ENCODE measurements at regions not wholly inside any gene's neighbourhood (a gene's known extent, or its start where the extent isn't known, plus 50 kb on each side); places are given as distances from the start of the nearest gene placed in this dataset.

DNA sequence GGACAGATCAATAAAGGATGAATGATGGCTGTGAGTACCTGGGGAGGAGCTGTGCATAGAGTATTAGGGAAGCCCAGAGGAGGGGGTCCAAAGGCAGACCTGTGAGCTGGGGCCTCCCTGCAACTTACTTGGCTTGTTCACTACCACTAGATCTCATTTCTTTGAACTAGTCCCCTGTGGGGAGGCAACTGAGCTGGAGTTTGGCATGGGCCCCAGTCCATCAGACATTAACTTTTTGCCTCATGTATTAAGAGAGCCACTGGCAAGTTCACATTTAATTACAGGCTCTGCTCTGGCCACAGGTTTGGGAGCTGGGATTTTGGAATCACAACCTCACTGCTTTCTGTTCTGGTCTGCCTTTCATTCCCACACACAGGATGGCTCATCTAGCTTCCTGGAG is 254.1 kb downstream of the PRL start:
- TF ChIP-seq, protein P1, sequence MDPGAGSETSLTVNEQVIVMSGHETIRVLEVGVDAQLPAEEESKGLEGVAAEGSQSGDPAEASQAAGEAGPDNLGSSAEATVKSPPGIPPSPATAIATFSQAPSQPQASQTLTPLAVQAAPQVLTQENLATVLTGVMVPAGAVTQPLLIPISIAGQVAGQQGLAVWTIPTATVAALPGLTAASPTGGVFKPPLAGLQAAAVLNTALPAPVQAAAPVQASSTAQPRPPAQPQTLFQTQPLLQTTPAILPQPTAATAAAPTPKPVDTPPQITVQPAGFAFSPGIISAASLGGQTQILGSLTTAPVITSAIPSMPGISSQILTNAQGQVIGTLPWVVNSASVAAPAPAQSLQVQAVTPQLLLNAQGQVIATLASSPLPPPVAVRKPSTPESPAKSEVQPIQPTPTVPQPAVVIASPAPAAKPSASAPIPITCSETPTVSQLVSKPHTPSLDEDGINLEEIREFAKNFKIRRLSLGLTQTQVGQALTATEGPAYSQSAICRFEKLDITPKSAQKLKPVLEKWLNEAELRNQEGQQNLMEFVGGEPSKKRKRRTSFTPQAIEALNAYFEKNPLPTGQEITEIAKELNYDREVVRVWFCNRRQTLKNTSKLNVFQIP (CRISPR knock-in tag; IDR thresholded peaks at IDR 0.05; ENCODE audit: borderline replicate concordance, low read depth): no peak
- TF ChIP-seq GLIS3 (CRISPR knock-in tag; IDR thresholded peaks at IDR 0.05): no peak
- TF ChIP-seq BACH2 (CRISPR knock-in tag; IDR thresholded peaks at IDR 0.05; ENCODE audit: borderline replicate concordance): no peak
- TF ChIP-seq ZNF565 (CRISPR knock-in tag; conservative IDR thresholded peaks at IDR 0.05; ENCODE audit: low read depth): no peak
- TF ChIP-seq RARB (CRISPR knock-in tag; IDR thresholded peaks at IDR 0.05): no peak
- TF ChIP-seq ISL1 (CRISPR knock-in tag; IDR thresholded peaks at IDR 0.05): no peak
- no peak for TF ChIP-seq ARNTL (CRISPR knock-in tag; IDR thresholded peaks at IDR 0.05; ENCODE audit: borderline replicate concordance, low read depth)
- no peak for TF ChIP-seq CSDC2 (CRISPR knock-in tag; IDR thresholded peaks at IDR 0.05)
- TF ChIP-seq ZFP3 (CRISPR knock-in tag; IDR thresholded peaks at IDR 0.05): no peak
- peak; percentile 31; the same call in 2 of the 3 replicates for ATAC-seq

DNA sequence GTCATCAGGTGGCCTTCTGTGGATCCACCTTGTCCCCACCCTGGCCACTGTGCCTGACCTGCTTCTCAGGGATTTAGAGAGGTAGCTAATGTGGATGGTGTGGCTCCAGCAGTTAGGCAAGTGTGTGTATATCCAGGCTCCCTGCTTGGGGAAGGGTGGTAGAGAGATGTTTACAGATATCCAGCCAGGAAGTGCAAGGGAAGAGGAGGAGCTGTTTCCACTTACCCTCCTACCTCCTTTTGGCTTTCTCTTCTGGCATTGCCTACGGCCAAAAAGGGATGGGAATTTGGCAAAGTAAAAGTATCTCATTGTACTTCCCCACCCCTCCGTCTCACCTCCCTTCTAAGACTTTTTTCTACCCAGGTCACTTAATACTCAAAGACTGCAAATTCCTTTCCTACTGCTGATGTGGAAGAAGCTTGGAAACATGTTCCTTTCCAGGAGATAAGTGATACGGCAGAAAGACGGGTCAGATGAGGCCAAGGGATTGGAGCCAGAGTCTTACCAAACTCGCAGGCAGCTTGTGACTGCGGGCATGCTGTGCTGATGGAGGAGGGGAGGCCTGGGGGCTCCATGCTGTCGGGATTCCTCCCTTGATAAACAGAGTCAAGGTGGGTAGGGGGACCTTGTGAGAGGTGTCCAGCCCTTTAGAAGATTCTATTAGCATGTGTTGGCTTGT is 253.4 kb downstream of the PRL start:
- ATAC-seq: no peak
- TF ChIP-seq ZC3H10 (CRISPR knock-in tag; IDR thresholded peaks at IDR 0.05): no peak
- TF ChIP-seq, protein P2, sequence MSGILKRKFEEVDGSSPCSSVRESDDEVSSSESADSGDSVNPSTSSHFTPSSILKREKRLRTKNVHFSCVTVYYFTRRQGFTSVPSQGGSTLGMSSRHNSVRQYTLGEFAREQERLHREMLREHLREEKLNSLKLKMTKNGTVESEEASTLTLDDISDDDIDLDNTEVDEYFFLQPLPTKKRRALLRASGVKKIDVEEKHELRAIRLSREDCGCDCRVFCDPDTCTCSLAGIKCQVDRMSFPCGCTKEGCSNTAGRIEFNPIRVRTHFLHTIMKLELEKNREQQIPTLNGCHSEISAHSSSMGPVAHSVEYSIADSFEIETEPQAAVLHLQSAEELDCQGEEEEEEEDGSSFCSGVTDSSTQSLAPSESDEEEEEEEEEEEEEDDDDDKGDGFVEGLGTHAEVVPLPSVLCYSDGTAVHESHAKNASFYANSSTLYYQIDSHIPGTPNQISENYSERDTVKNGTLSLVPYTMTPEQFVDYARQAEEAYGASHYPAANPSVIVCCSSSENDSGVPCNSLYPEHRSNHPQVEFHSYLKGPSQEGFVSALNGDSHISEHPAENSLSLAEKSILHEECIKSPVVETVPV (CRISPR knock-in tag; IDR thresholded peaks at IDR 0.05): no peak
- no peak for TF ChIP-seq ZNF8 (CRISPR knock-in tag; IDR thresholded peaks at IDR 0.05)
- no peak for TF ChIP-seq RARB (CRISPR knock-in tag; IDR thresholded peaks at IDR 0.05)

DNA sequence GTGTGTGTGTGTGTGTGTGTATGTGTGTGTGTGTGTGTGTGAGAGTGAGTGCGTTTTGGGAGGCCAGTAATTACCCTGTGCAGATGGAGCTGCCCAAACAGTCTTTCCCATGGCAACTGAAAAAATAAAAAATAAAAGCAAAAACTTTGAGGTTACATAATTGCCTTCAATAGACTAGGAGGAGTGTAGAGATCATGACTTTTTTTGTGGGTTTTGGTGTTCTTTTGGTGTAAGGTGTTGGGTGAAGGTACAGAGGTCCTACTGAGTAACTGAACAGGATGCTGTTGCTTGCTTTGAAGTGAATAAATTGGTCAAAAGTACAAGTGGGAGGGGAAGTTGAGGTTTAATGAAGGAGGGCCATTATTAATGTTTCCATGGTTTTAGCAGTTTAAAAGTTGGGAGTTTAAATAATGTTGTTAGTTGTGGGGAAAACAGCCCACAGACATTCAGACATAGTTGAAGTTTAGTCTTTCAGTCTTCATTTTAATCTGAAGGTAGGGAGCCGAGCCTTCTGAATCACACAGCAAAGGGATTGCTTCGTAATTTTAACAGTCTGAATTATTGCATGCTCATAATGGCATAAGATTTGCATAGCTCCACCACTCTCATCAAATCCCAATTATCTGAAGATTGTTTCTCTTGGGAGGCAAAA is 251.4 kb downstream of the PRL start:
- no peak for ATAC-seq

DNA sequence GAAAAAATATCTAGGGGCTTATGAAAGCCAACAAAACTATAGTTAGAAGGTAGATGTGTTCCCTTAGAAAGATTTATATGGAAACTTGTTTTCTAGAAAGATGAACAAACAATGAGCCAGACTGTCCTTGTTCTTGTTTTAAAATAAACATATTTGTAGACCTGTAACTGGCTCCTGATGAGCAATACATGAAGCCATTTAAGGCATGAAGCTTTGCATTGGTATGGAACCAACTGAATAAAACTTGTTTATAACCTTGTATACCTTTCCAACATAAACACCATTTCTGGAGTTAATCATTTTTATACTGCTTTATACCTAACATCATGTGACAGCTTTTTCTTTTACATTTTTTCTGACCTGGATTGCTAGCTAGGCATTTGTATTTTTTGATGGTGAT is 247.8 kb downstream of the PRL start:
- TF ChIP-seq ISL1 (CRISPR knock-in tag; IDR thresholded peaks at IDR 0.05) (no peak), RARB (CRISPR knock-in tag; IDR thresholded peaks at IDR 0.05) (no peak)
- TF ChIP-seq, protein P3, sequence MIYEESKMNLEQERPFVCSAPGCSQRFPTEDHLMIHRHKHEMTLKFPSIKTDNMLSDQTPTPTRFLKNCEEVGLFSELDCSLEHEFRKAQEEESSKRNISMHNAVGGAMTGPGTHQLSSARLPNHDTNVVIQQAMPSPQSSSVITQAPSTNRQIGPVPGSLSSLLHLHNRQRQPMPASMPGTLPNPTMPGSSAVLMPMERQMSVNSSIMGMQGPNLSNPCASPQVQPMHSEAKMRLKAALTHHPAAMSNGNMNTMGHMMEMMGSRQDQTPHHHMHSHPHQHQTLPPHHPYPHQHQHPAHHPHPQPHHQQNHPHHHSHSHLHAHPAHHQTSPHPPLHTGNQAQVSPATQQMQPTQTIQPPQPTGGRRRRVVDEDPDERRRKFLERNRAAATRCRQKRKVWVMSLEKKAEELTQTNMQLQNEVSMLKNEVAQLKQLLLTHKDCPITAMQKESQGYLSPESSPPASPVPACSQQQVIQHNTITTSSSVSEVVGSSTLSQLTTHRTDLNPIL (CRISPR knock-in tag; IDR thresholded peaks at IDR 0.05; ENCODE audit: low read depth): no peak
- ATAC-seq: no peak

More for the DNA sequence above, 251.4 kb downstream of the PRL start:
- TF ChIP-seq PPARA (CRISPR knock-in tag; IDR thresholded peaks at IDR 0.05; ENCODE audit: borderline replicate concordance) (no peak), SNAI2 (CRISPR knock-in tag; IDR thresholded peaks at IDR 0.05) (no peak), CSDC2 (CRISPR knock-in tag; IDR thresholded peaks at IDR 0.05) (no peak), OSR1 (CRISPR knock-in tag; IDR thresholded peaks at IDR 0.05) (no peak)

DNA sequence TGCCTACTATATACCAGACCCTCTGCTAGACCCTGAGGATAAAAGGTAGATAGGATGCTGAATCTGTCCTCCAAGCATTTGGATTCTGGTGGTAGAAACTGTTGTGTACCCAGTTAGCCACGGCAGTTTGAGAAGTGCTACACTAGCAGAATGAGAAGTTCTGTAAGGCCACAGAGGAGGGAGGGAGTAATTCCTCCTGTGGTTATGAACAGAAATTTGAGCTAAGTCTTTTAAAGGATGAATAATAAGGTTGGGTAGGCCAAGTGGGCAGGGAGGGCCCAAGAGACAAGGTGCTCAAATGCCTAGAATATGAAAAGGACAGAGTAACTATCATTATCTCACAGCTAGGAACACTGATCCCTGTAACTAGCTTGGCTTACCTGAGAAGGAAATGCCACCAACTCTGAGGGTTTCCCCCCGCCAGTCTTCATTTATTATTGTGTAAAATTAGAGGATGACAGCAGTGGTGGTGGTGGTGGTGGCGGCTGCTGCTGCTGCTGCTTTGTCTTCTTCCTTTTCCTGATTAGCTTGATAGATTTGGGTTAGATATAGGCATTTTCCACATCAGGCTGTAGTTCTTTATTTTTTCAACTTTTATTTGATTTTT is 243.3 kb downstream of the PRL start:
- no peak for ATAC-seq
- TF ChIP-seq ISL1 (CRISPR knock-in tag; IDR thresholded peaks at IDR 0.05): no peak
- TF ChIP-seq, protein P4, sequence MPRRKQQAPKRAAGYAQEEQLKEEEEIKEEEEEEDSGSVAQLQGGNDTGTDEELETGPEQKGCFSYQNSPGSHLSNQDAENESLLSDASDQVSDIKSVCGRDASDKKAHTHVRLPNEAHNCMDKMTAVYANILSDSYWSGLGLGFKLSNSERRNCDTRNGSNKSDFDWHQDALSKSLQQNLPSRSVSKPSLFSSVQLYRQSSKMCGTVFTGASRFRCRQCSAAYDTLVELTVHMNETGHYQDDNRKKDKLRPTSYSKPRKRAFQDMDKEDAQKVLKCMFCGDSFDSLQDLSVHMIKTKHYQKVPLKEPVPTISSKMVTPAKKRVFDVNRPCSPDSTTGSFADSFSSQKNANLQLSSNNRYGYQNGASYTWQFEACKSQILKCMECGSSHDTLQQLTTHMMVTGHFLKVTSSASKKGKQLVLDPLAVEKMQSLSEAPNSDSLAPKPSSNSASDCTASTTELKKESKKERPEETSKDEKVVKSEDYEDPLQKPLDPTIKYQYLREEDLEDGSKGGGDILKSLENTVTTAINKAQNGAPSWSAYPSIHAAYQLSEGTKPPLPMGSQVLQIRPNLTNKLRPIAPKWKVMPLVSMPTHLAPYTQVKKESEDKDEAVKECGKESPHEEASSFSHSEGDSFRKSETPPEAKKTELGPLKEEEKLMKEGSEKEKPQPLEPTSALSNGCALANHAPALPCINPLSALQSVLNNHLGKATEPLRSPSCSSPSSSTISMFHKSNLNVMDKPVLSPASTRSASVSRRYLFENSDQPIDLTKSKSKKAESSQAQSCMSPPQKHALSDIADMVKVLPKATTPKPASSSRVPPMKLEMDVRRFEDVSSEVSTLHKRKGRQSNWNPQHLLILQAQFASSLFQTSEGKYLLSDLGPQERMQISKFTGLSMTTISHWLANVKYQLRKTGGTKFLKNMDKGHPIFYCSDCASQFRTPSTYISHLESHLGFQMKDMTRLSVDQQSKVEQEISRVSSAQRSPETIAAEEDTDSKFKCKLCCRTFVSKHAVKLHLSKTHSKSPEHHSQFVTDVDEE (CRISPR knock-in tag; IDR thresholded peaks at IDR 0.05): no peak
- TF ChIP-seq, protein P2 (CRISPR knock-in tag; IDR thresholded peaks at IDR 0.05): no peak
- TF ChIP-seq, protein P3 (CRISPR knock-in tag; IDR thresholded peaks at IDR 0.05; ENCODE audit: low read depth): no peak
- no peak for TF ChIP-seq ZNF565 (CRISPR knock-in tag; conservative IDR thresholded peaks at IDR 0.05; ENCODE audit: low read depth)
- no peak for TF ChIP-seq ARNTL (CRISPR knock-in tag; IDR thresholded peaks at IDR 0.05; ENCODE audit: borderline replicate concordance, low read depth)
- TF ChIP-seq, protein P1 (CRISPR knock-in tag; IDR thresholded peaks at IDR 0.05; ENCODE audit: borderline replicate concordance, low read depth): no peak
